Naive B cell (primary cell): ENCODE measurements at regions not wholly inside any gene's neighbourhood (a gene's known extent, or its start where the extent isn't known, plus 50 kb on each side); places are given as distances from the start of the nearest gene placed in this dataset.
A peak's percentile ranks its signal among the peaks of the same experiment; 100 is the strongest.

Experiments used
- ATAC-seq, 2 donors: fragments of 150-1000 bp; cut with Tn5 transposase; 2 replicates each; pipeline ENCODE4 v1.10.0; 2021; ENCODE audit warnings: low read depth in 2 of 2, mild to moderate bottlenecking in 2 of 2, moderate library complexity in 2 of 2
- DNase-seq: peaks from one replicate; pipeline ENCODE4 v3.0.0; 2022
- H3K27ac Mint-ChIP-seq, 6 donors: one replicate each; pipeline ENCODE4 v1.8.0; 2020 to 2022; ENCODE audit warnings: mild to moderate bottlenecking in 6 of 6, mixed read lengths in 6 of 6, moderate library complexity in 5 of 6, inconsistent platforms in 2 of 6
- H3K27me3 Mint-ChIP-seq, 3 donors: one replicate each; pipeline ENCODE4 v1.8.0; 2021 to 2022; ENCODE audit warnings: mixed read lengths in 3 of 3, mild to moderate bottlenecking in 1 of 3
- H3K36me3 Mint-ChIP-seq, 2 donors: one replicate each; pipeline ENCODE4 v1.8.0; 2020 to 2022; ENCODE audit warnings: mixed read lengths in 2 of 2, inconsistent platforms in 1 of 2, mild to moderate bottlenecking in 1 of 2
- H3K4me1 Mint-ChIP-seq, 3 donors: one replicate each; pipeline ENCODE4 v1.8.0; 2020 to 2022; ENCODE audit warnings: mixed read lengths in 3 of 3, inconsistent platforms in 1 of 3, mild to moderate bottlenecking in 1 of 3, moderate library complexity in 1 of 3
- H3K4me3 Mint-ChIP-seq, 8 donors: one replicate each; pipeline ENCODE4 v1.8.0; 2020 to 2022; ENCODE audit warnings: mild to moderate bottlenecking in 8 of 8, mixed read lengths in 8 of 8, moderate library complexity in 8 of 8, inconsistent platforms in 2 of 8
- H3K9me3 Mint-ChIP-seq, 7 donors: one replicate each; pipeline ENCODE4 v1.8.0; 2020 to 2022; ENCODE audit warnings: mixed read lengths in 7 of 7, mild to moderate bottlenecking in 5 of 7, inconsistent platforms in 2 of 7, moderate library complexity in 1 of 7

- ATAC-seq, result no peak
These were observed 168.3 kb downstream of the HERPUD2 start for GRCh38 chr7:35526645-35527044.

GRCh38 chr7:35524112-35524804 is 170.7 kb downstream of the HERPUD2 start:
- Mint-ChIP-seq H3K4me3 (no peak overlapping the region), H3K27ac (no peak overlapping the region), H3K27me3 (peaks cover 25 to 53% (median 48%) of the 10 kb centered on the region in 3 donors), H3K9me3 (peaks cover 0 to 2% (median 0%) of the 10 kb centered on the region in 7 donors), H3K4me1 (peaks cover 0 to 6% (median 4%) of the 10 kb centered on the region in 3 donors), H3K36me3 (no peaks in the 10 kb centered on the region)
- ATAC-seq (no peak), DNase-seq (no peak)

More at GRCh38 chr7:35526645-35527044, 168.3 kb downstream of the HERPUD2 start:
- Mint-ChIP-seq H3K27ac (no peak overlapping the region), H3K27me3 (peaks cover 22 to 41% (median 40%) of the 10 kb centered on the region in 3 donors), H3K4me1 (peaks cover 0 to 17% (median 10%) of the 10 kb centered on the region in 3 donors), H3K9me3 (no peaks in the 10 kb centered on the region), H3K4me3 (no peak overlapping the region), H3K36me3 (no peaks in the 10 kb centered on the region)
- no peak for DNase-seq

GRCh38 chr7:35523292-35523691 is 171.6 kb downstream of the HERPUD2 start:
- Mint-ChIP-seq H3K27me3 (peaks cover 21 to 50% (median 50%) of the 10 kb centered on the region in 3 donors), H3K4me1 (peaks cover 0 to 6% (median 4%) of the 10 kb centered on the region in 3 donors), H3K4me3 (no peak overlapping the region), H3K36me3 (no peaks in the 10 kb centered on the region), H3K9me3 (peaks cover 0 to 2% (median 0%) of the 10 kb centered on the region in 7 donors), H3K27ac (no peak overlapping the region)
- ATAC-seq (no peak), DNase-seq (no peak)

GRCh38 chr7:35522697-35523096 is 172.2 kb downstream of the HERPUD2 start:
- Mint-ChIP-seq H3K4me1 (peaks cover 0 to 6% (median 4%) of the 10 kb centered on the region in 3 donors), H3K36me3 (no peaks in the 10 kb centered on the region), H3K27ac (no peak overlapping the region), H3K4me3 (no peak overlapping the region), H3K9me3 (peaks cover 0 to 2% (median 0%) of the 10 kb centered on the region in 7 donors), H3K27me3 (peaks cover 15 to 50% (median 44%) of the 10 kb centered on the region in 3 donors)
- ATAC-seq (no peak), DNase-seq (no peak)

- no peak for ATAC-seq
- Mint-ChIP-seq H3K36me3 (no peaks in the 10 kb centered on the region), H3K27ac (no peak overlapping the region)
These were observed 173.0 kb downstream of the HERPUD2 start for GRCh38 chr7:35521941-35522340.

GRCh38 chr7:35520810-35521625 is 173.9 kb downstream of the HERPUD2 start:
- H3K4me1 Mint-ChIP-seq, result peaks cover 0 to 6% (median 4%) of the 10 kb centered on the region in 3 donors
- H3K27ac Mint-ChIP-seq, result no peak overlapping the region
- DNase-seq (no peak), ATAC-seq (no peak)
- no peaks in the 10 kb centered on the region for H3K36me3 Mint-ChIP-seq
- no peak overlapping the region for H3K4me3 Mint-ChIP-seq
- peaks cover 13 to 38% (median 27%) of the 10 kb centered on the region in 3 donors for H3K27me3 Mint-ChIP-seq
- H3K9me3 Mint-ChIP-seq, result peaks cover 0 to 2% (median 0%) of the 10 kb centered on the region in 7 donors

More at GRCh38 chr7:35521941-35522340, 173.0 kb downstream of the HERPUD2 start:
- Mint-ChIP-seq H3K4me1 (peaks cover 0 to 6% (median 4%) of the 10 kb centered on the region in 3 donors), H3K27me3 (peaks cover 13 to 46% (median 36%) of the 10 kb centered on the region in 3 donors), H3K4me3 (no peak overlapping the region), H3K9me3 (peaks cover 0 to 2% (median 0%) of the 10 kb centered on the region in 7 donors)
- DNase-seq, result no peak

- H3K4me3 Mint-ChIP-seq, result peak overlapping the region in 1 of 8 donors; percentile 63
- ATAC-seq, result peak in 1 of 2 donors; percentile 37
- no peak overlapping the region for H3K27ac Mint-ChIP-seq
- peaks cover 0 to 6% (median 4%) of the 10 kb centered on the region in 3 donors for H3K4me1 Mint-ChIP-seq
- peaks cover 0 to 2% (median 0%) of the 10 kb centered on the region in 7 donors for H3K9me3 Mint-ChIP-seq
- no peak for DNase-seq
- H3K27me3 Mint-ChIP-seq, result peaks cover 13 to 38% (median 27%) of the 10 kb centered on the region in 3 donors
- no peaks in the 10 kb centered on the region for H3K36me3 Mint-ChIP-seq
These were observed 174.7 kb downstream of the HERPUD2 start for GRCh38 chr7:35519971-35520809.

- Mint-ChIP-seq H3K27ac (no peak overlapping the region), H3K4me3 (no peak overlapping the region), H3K36me3 (no peaks in the 10 kb centered on the region), H3K9me3 (peaks cover 0 to 2% (median 0%) of the 10 kb centered on the region in 7 donors), H3K4me1 (peaks cover 0 to 6% (median 4%) of the 10 kb centered on the region in 3 donors), H3K27me3 (peaks cover 9 to 31% (median 23%) of the 10 kb centered on the region in 3 donors)
- DNase-seq (no peak), ATAC-seq (no peak)
These were observed 176.2 kb downstream of the HERPUD2 start for GRCh38 chr7:35518767-35519166.

- Mint-ChIP-seq H3K36me3 (no peaks in the 10 kb centered on the region), H3K4me3 (no peak overlapping the region), H3K27ac (no peak overlapping the region), H3K27me3 (peaks cover 6 to 24% (median 23%) of the 10 kb centered on the region in 3 donors), H3K9me3 (peaks cover 0 to 2% (median 0%) of the 10 kb centered on the region in 7 donors), H3K4me1 (peaks cover 0 to 6% (median 4%) of the 10 kb centered on the region in 3 donors)
- ATAC-seq, result no peak
- no peak for DNase-seq
These were observed 178.4 kb downstream of the HERPUD2 start for GRCh38 chr7:35516498-35516897.

- no peak for ATAC-seq
- H3K4me1 Mint-ChIP-seq, result no peaks in the 10 kb centered on the region
- H3K27me3 Mint-ChIP-seq, result peaks cover 9 to 27% (median 23%) of the 10 kb centered on the region in 3 donors
- H3K9me3 Mint-ChIP-seq, result no peaks in the 10 kb centered on the region
- DNase-seq, result no peak
- H3K36me3 Mint-ChIP-seq, result no peaks in the 10 kb centered on the region
- no peak overlapping the region for H3K4me3 Mint-ChIP-seq
- peak overlapping the region in 2 of 6 donors; percentile 3 to 16 for H3K27ac Mint-ChIP-seq
These were observed 181.1 kb downstream of the HERPUD2 start for GRCh38 chr7:35513828-35514227.

GRCh38 chr7:35513195-35513594 is 181.7 kb downstream of the HERPUD2 start:
- no peak overlapping the region for H3K27ac Mint-ChIP-seq
- no peak overlapping the region for H3K4me3 Mint-ChIP-seq
- H3K9me3 Mint-ChIP-seq, result no peaks in the 10 kb centered on the region
- peaks cover 9 to 27% (median 17%) of the 10 kb centered on the region in 3 donors for H3K27me3 Mint-ChIP-seq
- DNase-seq (no peak), ATAC-seq (no peak)
- H3K4me1 Mint-ChIP-seq, result no peaks in the 10 kb centered on the region
- no peaks in the 10 kb centered on the region for H3K36me3 Mint-ChIP-seq

- no peaks in the 10 kb centered on the region for H3K36me3 Mint-ChIP-seq
- ATAC-seq (no peak), DNase-seq (no peak)
- H3K27ac Mint-ChIP-seq, result no peak overlapping the region
- no peaks in the 10 kb centered on the region for H3K4me1 Mint-ChIP-seq
- no peaks in the 10 kb centered on the region for H3K9me3 Mint-ChIP-seq
- H3K4me3 Mint-ChIP-seq, result no peak overlapping the region
- peaks cover 9 to 27% (median 12%) of the 10 kb centered on the region in 3 donors for H3K27me3 Mint-ChIP-seq
These were observed 182.2 kb downstream of the HERPUD2 start for GRCh38 chr7:35512716-35513115.
